ENCODE measurements at regions not wholly inside any gene's neighbourhood (a gene's known extent, or its start where the extent isn't known, plus 50 kb on each side); places are given as distances from the start of the nearest gene placed in this dataset.

DNA sequence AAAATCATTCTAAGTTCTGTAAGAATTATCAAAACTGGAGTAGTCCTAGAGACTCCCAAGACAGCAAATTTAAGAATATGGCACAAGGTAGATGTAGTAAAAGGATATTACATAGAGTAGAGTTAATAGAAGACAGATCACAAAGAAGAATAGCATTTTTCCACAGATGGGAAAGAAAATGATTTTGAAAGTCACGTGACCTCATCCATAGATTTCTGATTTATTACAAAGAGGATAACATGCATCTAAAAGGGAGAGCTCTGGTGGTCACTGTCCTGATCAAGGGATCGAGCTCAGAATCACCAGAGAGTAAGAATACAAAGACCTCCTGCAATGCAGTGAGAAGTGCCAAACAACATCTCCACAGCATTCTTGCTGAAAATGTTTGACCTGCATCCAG lies 354.4 kb downstream of the TBL1XR1 start:
- TF ChIP-seq, protein P1, sequence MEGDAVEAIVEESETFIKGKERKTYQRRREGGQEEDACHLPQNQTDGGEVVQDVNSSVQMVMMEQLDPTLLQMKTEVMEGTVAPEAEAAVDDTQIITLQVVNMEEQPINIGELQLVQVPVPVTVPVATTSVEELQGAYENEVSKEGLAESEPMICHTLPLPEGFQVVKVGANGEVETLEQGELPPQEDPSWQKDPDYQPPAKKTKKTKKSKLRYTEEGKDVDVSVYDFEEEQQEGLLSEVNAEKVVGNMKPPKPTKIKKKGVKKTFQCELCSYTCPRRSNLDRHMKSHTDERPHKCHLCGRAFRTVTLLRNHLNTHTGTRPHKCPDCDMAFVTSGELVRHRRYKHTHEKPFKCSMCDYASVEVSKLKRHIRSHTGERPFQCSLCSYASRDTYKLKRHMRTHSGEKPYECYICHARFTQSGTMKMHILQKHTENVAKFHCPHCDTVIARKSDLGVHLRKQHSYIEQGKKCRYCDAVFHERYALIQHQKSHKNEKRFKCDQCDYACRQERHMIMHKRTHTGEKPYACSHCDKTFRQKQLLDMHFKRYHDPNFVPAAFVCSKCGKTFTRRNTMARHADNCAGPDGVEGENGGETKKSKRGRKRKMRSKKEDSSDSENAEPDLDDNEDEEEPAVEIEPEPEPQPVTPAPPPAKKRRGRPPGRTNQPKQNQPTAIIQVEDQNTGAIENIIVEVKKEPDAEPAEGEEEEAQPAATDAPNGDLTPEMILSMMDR (IDR thresholded peaks at IDR 0.05) = no peak
- TF ChIP-seq POLR2AphosphoS5 (IDR thresholded peaks at IDR 0.05; ENCODE audit: low read depth, low read length) = no peak
- TF ChIP-seq, protein P2, sequence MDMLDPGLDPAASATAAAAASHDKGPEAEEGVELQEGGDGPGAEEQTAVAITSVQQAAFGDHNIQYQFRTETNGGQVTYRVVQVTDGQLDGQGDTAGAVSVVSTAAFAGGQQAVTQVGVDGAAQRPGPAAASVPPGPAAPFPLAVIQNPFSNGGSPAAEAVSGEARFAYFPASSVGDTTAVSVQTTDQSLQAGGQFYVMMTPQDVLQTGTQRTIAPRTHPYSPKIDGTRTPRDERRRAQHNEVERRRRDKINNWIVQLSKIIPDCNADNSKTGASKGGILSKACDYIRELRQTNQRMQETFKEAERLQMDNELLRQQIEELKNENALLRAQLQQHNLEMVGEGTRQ (IDR thresholded peaks at IDR 0.05; ENCODE audit: borderline replicate concordance, low read depth, low read length) = no peak
- no peak for TF ChIP-seq EP300 (IDR thresholded peaks at IDR 0.05; ENCODE audit: borderline replicate concordance in 1 of 2, low read depth in 1 of 2, low read length in 1 of 2)
- TF ChIP-seq, protein P3, sequence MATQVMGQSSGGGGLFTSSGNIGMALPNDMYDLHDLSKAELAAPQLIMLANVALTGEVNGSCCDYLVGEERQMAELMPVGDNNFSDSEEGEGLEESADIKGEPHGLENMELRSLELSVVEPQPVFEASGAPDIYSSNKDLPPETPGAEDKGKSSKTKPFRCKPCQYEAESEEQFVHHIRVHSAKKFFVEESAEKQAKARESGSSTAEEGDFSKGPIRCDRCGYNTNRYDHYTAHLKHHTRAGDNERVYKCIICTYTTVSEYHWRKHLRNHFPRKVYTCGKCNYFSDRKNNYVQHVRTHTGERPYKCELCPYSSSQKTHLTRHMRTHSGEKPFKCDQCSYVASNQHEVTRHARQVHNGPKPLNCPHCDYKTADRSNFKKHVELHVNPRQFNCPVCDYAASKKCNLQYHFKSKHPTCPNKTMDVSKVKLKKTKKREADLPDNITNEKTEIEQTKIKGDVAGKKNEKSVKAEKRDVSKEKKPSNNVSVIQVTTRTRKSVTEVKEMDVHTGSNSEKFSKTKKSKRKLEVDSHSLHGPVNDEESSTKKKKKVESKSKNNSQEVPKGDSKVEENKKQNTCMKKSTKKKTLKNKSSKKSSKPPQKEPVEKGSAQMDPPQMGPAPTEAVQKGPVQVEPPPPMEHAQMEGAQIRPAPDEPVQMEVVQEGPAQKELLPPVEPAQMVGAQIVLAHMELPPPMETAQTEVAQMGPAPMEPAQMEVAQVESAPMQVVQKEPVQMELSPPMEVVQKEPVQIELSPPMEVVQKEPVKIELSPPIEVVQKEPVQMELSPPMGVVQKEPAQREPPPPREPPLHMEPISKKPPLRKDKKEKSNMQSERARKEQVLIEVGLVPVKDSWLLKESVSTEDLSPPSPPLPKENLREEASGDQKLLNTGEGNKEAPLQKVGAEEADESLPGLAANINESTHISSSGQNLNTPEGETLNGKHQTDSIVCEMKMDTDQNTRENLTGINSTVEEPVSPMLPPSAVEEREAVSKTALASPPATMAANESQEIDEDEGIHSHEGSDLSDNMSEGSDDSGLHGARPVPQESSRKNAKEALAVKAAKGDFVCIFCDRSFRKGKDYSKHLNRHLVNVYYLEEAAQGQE (IDR thresholded peaks at IDR 0.05; ENCODE audit: low read depth, low read length) = no peak
- TF ChIP-seq YY1 (IDR thresholded peaks at IDR 0.05; ENCODE audit: low read depth) = no peak

All from SK-N-SH (cell line).